HG03064 (cell line): ENCODE measurements at regions not wholly inside any gene's neighbourhood (a gene's known extent, or its start where the extent isn't known, plus 50 kb on each side); places are given as distances from the start of the nearest gene placed in this dataset.

ENCODE experiments used
- ATAC-seq: cut with Tn5 transposase; IDR thresholded peaks from one replicate; pipeline ENCODE4 v1.9.1; 2021; ENCODE audit warnings: low read depth; ENCODE audit not compliant: unreplicated experiment

GRCh38 chr3:159210336-159210735, 408.5 kb downstream of the MFSD1 start:
- no peak for ATAC-seq

GRCh38 chr3:159216311-159216710, 414.5 kb downstream of the MFSD1 start:
- no peak for ATAC-seq

- ATAC-seq = no peak
Measured at GRCh38 chr3:159219231-159219630, 417.4 kb downstream of the MFSD1 start.

GRCh38 chr3:159221335-159221734, 419.5 kb downstream of the MFSD1 start:
- ATAC-seq = no peak

GRCh38 chr3:159229116-159229680, 427.3 kb downstream of the MFSD1 start:
- no peak for ATAC-seq

- no peak for ATAC-seq
Measured at GRCh38 chr3:159232966-159233365, 431.1 kb downstream of the MFSD1 start.

GRCh38 chr3:159233734-159234133, 431.9 kb downstream of the MFSD1 start:
- no peak for ATAC-seq

GRCh38 chr3:159234306-159234705, 432.5 kb downstream of the MFSD1 start:
- no peak for ATAC-seq

GRCh38 chr3:159236321-159236720, 434.5 kb downstream of the MFSD1 start:
- ATAC-seq = no peak

- ATAC-seq = no peak
Measured at GRCh38 chr3:159237226-159237625, 435.4 kb downstream of the MFSD1 start.

- ATAC-seq = no peak
Measured at GRCh38 chr3:159238646-159239045, 436.8 kb downstream of the MFSD1 start.

- no peak for ATAC-seq
Measured at GRCh38 chr3:159239059-159239458, 437.2 kb downstream of the MFSD1 start.

- no peak for ATAC-seq
Measured at GRCh38 chr3:159244933-159245332, 443.1 kb downstream of the MFSD1 start.

- no peak for ATAC-seq
Measured at GRCh38 chr3:159245871-159246270, 444.0 kb downstream of the MFSD1 start.

- ATAC-seq = no peak
Measured at GRCh38 chr3:159246385-159246784, 444.5 kb downstream of the MFSD1 start.

- no peak for ATAC-seq
Measured at GRCh38 chr3:159249472-159250174, 447.8 kb downstream of the MFSD1 start.

GRCh38 chr3:159250961-159251360, 449.1 kb downstream of the MFSD1 start:
- ATAC-seq = no peak

- no peak for ATAC-seq
Measured at GRCh38 chr3:159252274-159252673, 450.4 kb downstream of the MFSD1 start.

- no peak for ATAC-seq
Measured at GRCh38 chr3:159252772-159253384, 451.0 kb downstream of the MFSD1 start.

GRCh38 chr3:159253860-159254259, 452.0 kb downstream of the MFSD1 start:
- no peak for ATAC-seq

- ATAC-seq = no peak
Measured at GRCh38 chr3:159257954-159258353, 456.1 kb downstream of the MFSD1 start.

GRCh38 chr3:159258934-159259333, 457.1 kb downstream of the MFSD1 start:
- no peak for ATAC-seq
